WERI-Rb-1 (cell line): ENCODE measurements at regions not wholly inside any gene's neighbourhood (a gene's known extent, or its start where the extent isn't known, plus 50 kb on each side); places are given as distances from the start of the nearest gene placed in this dataset.

ENCODE experiments used
- DNase-seq: peaks from one replicate; pipeline ENCODE4 v3.0.0-alpha.2; 2020
- H3K27ac ChIP-seq: fragments of 250-450 bp; sonication (Bioruptor Pico); 2 replicates; pipeline ENCODE4 v1.5.1; 2020; ENCODE audit warnings: mild to moderate bottlenecking, moderate library complexity
- H3K27me3 ChIP-seq: fragments of 250-450 bp; sonication (Bioruptor Pico); 2 replicates; pipeline ENCODE4 v1.5.1; 2021; ENCODE audit warnings: mild to moderate bottlenecking, low read depth, moderate library complexity; ENCODE audit not compliant: insufficient read depth, severe bottlenecking
- H3K36me3 ChIP-seq: fragments of 250-450 bp; sonication (Bioruptor Pico); 2 replicates; pipeline ENCODE4 v1.5.1; 2020; ENCODE audit warnings: mild to moderate bottlenecking, moderate library complexity
- H3K4me3 ChIP-seq: 2 replicates; pipeline ENCODE4 v1.5.1; 2011; ENCODE audit warnings: low read depth, mild to moderate bottlenecking, control low read depth, low read length
- H3K9me3 ChIP-seq: fragments of 250-450 bp; sonication (Bioruptor Pico); 2 replicates; pipeline ENCODE4 v1.5.1; 2021; ENCODE audit warnings: mild to moderate bottlenecking, moderate library complexity; ENCODE audit not compliant: severe bottlenecking
- TF ChIP-seq, protein P1 (sequence below): IDR thresholded peaks from 2 replicates; pipeline ENCODE4 v1.5.1; 2011; ENCODE audit warnings: low read depth, mild to moderate bottlenecking, control low read depth, inconsistent platforms, low read length

DNA sequence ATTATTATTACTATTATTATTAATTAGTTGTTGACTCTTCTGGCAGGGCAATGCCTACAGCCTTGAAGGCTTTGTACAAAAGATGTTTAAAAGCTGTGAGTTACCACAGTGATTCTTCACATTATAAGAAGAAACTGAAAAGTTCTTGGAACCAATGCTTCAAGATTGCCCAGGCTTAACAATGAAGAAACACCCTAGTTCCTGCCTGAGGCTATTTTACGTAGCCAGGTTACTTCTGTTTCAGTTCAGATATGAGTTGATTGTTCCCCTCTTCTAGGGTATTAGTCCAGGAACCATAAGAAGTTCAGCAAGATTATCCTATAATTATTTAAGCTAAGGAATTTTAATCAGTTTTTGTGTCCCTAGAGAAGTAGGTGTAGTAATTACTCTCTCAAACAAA lies 154.6 kb upstream of the CDH12 start:
- no peaks in the 10 kb centered on the region for H3K27me3 ChIP-seq
- H3K27ac ChIP-seq = no peak overlapping the region
- no peaks in the 10 kb centered on the region for H3K9me3 ChIP-seq
- H3K4me3 ChIP-seq = no peak overlapping the region
- no peak for DNase-seq
- TF ChIP-seq, protein P1, sequence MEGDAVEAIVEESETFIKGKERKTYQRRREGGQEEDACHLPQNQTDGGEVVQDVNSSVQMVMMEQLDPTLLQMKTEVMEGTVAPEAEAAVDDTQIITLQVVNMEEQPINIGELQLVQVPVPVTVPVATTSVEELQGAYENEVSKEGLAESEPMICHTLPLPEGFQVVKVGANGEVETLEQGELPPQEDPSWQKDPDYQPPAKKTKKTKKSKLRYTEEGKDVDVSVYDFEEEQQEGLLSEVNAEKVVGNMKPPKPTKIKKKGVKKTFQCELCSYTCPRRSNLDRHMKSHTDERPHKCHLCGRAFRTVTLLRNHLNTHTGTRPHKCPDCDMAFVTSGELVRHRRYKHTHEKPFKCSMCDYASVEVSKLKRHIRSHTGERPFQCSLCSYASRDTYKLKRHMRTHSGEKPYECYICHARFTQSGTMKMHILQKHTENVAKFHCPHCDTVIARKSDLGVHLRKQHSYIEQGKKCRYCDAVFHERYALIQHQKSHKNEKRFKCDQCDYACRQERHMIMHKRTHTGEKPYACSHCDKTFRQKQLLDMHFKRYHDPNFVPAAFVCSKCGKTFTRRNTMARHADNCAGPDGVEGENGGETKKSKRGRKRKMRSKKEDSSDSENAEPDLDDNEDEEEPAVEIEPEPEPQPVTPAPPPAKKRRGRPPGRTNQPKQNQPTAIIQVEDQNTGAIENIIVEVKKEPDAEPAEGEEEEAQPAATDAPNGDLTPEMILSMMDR = no peak
- H3K36me3 ChIP-seq = no peaks in the 10 kb centered on the region

DNA sequence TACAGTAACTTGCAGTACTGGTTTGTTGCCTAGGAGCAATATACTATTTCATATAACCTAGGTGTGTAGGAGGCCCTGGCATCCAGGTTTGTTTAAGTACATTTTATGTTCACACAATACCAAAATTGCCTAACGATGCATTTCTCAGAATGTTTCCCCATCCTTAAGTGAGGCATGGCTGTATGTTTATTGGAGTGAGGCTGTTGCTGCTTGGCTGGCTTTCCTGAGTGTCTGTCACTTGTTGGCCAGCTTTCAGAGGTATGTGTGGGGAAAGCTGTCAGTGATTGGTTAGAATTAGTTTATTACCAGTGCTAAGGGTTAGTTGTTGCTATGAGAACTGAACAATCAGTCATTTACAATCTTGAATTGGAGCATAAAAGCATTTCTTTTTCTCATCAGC lies 154.1 kb upstream of the CDH12 start:
- Histone ChIP-seq H3K27me3 (no peaks in the 10 kb centered on the region), H3K9me3 (no peaks in the 10 kb centered on the region), H3K4me3 (no peak overlapping the region), H3K36me3 (no peaks in the 10 kb centered on the region), H3K27ac (no peak overlapping the region)
- TF ChIP-seq, protein P1 = no peak
- no peak for DNase-seq

DNA sequence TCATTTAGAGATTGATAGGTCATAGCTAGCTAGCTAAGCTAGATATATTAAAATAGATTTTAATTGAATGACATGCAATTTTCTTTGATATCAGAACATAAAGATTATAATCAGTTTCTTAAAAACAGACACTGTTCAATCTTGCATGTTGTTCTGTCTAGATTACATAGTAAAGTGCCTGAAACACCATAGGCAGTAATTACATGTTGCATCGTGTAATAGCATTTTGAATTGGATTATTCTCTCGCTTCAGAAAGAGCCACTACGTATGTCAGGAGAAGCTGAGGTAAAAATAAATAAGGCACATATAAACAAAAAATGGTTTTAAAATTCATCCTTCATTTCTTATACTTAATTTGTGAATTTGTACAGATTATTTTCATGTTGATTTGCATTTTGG lies 148.0 kb upstream of the CDH12 start:
- no peak overlapping the region for H3K4me3 ChIP-seq
- no peak for DNase-seq
- no peaks in the 10 kb centered on the region for H3K9me3 ChIP-seq
- no peak overlapping the region for H3K27ac ChIP-seq
- TF ChIP-seq, protein P1 = no peak
- H3K27me3 ChIP-seq = no peaks in the 10 kb centered on the region
- H3K36me3 ChIP-seq = no peaks in the 10 kb centered on the region

DNA sequence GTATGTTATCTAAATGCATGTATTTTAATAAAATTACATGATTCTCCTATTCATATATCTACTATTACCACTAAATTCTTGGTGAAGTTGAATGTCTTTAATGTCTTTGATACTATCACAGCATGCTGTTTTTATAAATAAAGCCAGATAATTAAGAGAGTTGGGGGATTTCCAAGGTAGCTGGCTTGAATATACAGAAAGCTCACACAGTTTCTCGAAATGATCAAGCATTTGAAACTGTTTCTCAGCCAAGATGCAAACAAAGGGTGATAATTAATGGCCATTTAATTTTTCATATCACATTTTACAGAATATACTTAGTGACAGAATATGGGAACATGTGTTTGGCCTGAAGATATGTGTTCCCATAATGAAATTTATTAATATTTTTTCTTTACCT lies 145.6 kb upstream of the CDH12 start:
- TF ChIP-seq, protein P1 = no peak
- DNase-seq = no peak
- no peak overlapping the region for H3K4me3 ChIP-seq
- H3K27me3 ChIP-seq = no peaks in the 10 kb centered on the region
- H3K9me3 ChIP-seq = no peaks in the 10 kb centered on the region
- no peaks in the 10 kb centered on the region for H3K36me3 ChIP-seq
- no peak overlapping the region for H3K27ac ChIP-seq

DNA sequence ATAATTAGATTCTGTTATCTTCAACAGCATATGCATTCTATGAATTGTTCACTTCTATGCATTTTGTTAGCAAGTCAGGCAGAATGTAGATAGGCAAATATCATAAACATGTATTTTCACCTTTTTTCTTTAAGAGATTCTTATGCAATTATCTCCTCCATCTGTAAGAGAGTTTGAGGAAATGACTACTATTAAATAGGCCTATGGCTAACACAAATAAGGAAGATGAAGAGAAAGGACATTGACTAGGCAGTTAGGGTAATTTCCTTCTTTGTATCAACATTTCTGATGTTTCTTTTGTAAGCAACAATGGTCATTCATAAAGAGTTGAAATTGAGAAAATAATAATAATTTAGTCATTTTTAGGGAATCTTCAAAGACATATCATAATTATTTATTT lies 145.2 kb upstream of the CDH12 start:
- H3K36me3 ChIP-seq = no peaks in the 10 kb centered on the region
- TF ChIP-seq, protein P1 = no peak
- no peaks in the 10 kb centered on the region for H3K27me3 ChIP-seq
- no peak overlapping the region for H3K27ac ChIP-seq
- DNase-seq = no peak
- no peak overlapping the region for H3K4me3 ChIP-seq
- no peaks in the 10 kb centered on the region for H3K9me3 ChIP-seq

DNA sequence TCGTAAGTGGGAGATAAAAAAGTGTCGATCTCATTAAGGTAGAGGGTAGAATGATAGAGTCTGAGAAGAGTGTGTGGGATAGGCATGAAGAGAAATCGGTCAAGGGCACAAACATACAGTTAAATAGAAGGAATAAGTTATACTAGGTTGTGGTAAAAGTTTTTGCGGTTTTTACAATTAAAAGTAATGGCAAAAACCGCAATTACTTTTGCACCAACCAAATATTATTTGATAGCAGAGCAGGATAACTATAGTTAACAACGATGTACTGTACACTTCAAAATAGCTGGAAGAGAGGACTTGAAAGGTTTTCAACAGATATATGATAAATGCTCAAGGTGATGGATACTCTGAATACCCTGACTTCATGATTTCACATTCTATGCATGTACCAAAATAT lies 135.8 kb upstream of the CDH12 start:
- DNase-seq = no peak
- Histone ChIP-seq H3K27me3 (no peaks in the 10 kb centered on the region), H3K9me3 (peaks cover 4% of the 10 kb centered on the region), H3K4me3 (no peak overlapping the region), H3K27ac (no peak overlapping the region), H3K36me3 (no peaks in the 10 kb centered on the region)
- TF ChIP-seq, protein P1 = no peak
